Adrenal gland (tissue), 5 donors: ENCODE measurements at regions not wholly inside any gene's neighbourhood (a gene's known extent, or its start where the extent isn't known, plus 50 kb on each side); places are given as distances from the start of the nearest gene placed in this dataset.
"Not testable (repeated sequence)": the region's sequence is repeated elsewhere in the genome, so short reads cannot be mapped to it uniquely, and the experiment has no call there.

Experiments
- CTCF ChIP-seq, 6 experiments: fragments of 450-650 bp in 4 of 6; fragments of 200-600 bp in 2 of 6; sonication (generic) in 1 of 6; IDR thresholded peaks; 1 replicate in 5 of 6; 2 replicates in 1 of 6; pipeline versions ENCODE4 v1.5.1 to v1.8.0; 2016 to 2021; ENCODE audit warnings: antibody characterized with exemption in 6 of 6, mild to moderate bottlenecking in 2 of 6, moderate library complexity in 1 of 6
- POLR2A ChIP-seq, 2 donors: fragments of 450-650 bp; IDR thresholded peaks; one replicate each; pipeline ENCODE4 v1.6.1; 2017; ENCODE audit warnings: antibody characterized with exemption in 2 of 2, mild to moderate bottlenecking in 2 of 2, moderate library complexity in 1 of 2
- donor health status: DM: no; HTN: no; CAD: no.

- not testable (repeated sequence) for TF ChIP-seq POLR2A, CTCF (IDR thresholded peaks at IDR 0.05)
Measured at GRCh38 chr11:90455347-90455920, 232.6 kb upstream of the CHORDC1 start.
